G401 (cell line): ENCODE measurements at regions not wholly inside any gene's neighbourhood (a gene's known extent, or its start where the extent isn't known, plus 50 kb on each side); places are given as distances from the start of the nearest gene placed in this dataset.
"Not testable (repeated sequence)": the region's sequence is repeated elsewhere in the genome, so short reads cannot be mapped to it uniquely, and the experiment has no call there.

Experiments
- DNase-seq: peaks from one replicate; pipeline ENCODE4 v3.0.0-alpha.2; 2015; ENCODE audit warnings: low spot score
- in situ Hi-C: cut with HindIII; loops from 2 replicates; pipeline ENCODE4 v1.10.0; 2016; ENCODE audit warnings: low sequenced_read_pairs, mixed read lengths

GRCh38 chr2:7530001-7530400 lies 612.8 kb downstream of the RNF144A start:
- no peak for DNase-seq

DNA sequence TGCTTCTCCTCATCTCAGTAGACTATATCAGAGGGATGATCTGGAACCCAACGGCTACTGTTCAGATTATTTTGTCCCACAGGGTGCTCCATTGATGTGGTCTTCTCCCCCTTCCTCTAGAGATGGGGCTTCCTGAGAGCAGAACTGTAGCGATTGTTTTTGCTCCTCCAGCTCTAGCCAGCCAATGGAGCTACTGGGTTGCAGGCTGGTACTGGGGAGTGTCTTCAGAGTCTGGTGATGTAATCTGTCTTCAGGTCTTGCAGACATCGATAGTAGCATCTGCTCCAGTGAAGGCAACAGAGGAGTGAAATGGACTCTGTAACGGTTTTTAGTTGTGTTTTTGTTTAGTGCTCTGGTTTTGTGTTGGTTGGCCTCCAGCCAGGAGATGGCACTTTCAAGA lies 621.9 kb downstream of the RNF144A start:
- DNase-seq, result no peak
- in situ Hi-C loops, result no loop called here

More at GRCh38 chr2:7530001-7530400, 612.8 kb downstream of the RNF144A start:
- in situ Hi-C loops, result no loop called here

- in situ Hi-C loops, result no loop called here
- no peak for DNase-seq
These were observed 622.5 kb downstream of the RNF144A start for GRCh38 chr2:7539760-7540159.

- in situ Hi-C loops, result no loop called here
- no peak for DNase-seq
These were observed 635.8 kb downstream of the RNF144A start for GRCh38 chr2:7552825-7553570.

DNA sequence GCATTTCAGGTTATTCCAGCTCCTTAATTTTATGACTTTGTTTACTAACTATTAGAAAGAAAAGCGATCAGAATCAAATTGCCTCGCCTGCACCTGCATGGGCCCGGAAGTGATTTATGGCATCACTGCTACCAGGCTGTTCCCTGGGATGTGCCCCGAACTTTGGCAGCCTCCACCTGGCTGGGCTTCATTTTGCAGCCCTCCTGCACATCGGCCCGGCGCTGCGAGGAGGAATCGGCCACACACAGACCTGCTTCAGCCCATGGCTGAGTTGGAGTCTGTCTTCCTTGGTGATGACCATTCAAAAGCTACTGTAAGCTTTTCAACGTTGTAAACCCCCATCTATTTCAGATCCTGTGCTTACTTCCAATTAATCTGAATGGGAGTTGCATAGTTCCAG lies 638.0 kb downstream of the RNF144A start:
- in situ Hi-C loops, result no loop called here
- DNase-seq, result no peak

- in situ Hi-C loops, result no loop called here
- no peak for DNase-seq
These were observed 640.2 kb downstream of the RNF144A start for GRCh38 chr2:7557376-7557775.

DNA sequence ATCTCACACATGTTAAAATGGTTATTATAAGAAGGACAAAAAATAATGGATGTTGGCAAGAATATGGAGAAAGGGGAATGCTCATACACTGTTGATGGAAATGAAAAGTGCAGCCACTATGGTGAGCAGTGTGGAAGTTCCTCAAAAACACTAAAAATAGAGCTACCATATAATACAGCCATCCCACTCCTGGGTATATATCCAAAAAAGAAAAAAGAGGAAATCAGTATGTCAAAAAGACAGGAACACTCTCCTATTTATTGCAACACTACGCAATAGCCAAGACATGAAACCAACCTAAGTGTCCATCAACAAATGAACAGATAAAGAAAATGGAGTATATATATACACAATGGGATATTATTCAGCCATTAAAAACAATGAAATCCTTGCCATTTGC lies 642.6 kb downstream of the RNF144A start:
- no peak for DNase-seq
- in situ Hi-C loops, result no loop called here

- in situ Hi-C loops, result no loop called here
- DNase-seq, result no peak
These were observed 649.2 kb downstream of the RNF144A start for GRCh38 chr2:7566382-7566881.

GRCh38 chr2:7567116-7567515 lies 649.9 kb downstream of the RNF144A start:
- in situ Hi-C loops, result not testable (repeated sequence)

GRCh38 chr2:7567646-7568045 lies 650.4 kb downstream of the RNF144A start:
- no peak for DNase-seq
- in situ Hi-C loops, result no loop called here

More at GRCh38 chr2:7567116-7567515, 649.9 kb downstream of the RNF144A start:
- DNase-seq, result not testable (repeated sequence)

GRCh38 chr2:7570247-7570646 lies 653.0 kb downstream of the RNF144A start:
- in situ Hi-C loops, result no loop called here
- no peak for DNase-seq

- in situ Hi-C loops, result no loop called here
- DNase-seq, result no peak
These were observed 654.5 kb downstream of the RNF144A start for GRCh38 chr2:7571701-7572100.

- in situ Hi-C loops, result no loop called here
- peak; percentile 78 for DNase-seq
These were observed 655.2 kb downstream of the RNF144A start for GRCh38 chr2:7572450-7572849.

DNA sequence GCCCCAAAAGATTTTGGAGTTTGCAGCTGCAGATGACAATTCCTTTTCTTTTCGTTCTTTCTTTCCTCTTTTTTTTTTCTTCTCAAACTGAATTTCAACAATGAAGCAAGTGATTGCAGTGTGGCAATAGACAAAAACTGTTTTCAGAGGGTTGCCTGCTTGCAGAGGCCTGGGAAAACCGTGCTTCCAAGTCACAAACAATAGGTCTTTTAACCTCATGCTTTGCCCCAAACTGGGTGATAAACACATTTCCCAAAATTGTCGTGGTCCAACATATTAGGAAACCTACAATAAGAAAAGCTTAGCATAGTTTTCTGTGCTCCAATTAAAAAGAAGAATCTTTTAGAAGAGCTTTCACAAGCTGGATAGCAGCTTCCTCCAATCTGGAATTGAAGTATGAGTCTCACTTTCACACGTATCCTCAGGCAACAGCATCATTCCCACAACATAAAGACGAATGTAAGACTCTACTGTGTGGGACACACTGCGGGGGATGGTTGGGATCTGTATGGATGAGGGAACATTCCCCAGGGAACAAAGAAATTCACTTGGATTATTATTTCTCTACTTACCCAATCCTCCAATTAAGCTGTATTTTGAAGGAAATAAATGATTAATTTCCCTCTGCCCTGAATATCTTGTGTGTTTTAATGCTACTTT lies 656.1 kb downstream of the RNF144A start:
- DNase-seq, result no peak
- in situ Hi-C loops, result no loop called here

DNA sequence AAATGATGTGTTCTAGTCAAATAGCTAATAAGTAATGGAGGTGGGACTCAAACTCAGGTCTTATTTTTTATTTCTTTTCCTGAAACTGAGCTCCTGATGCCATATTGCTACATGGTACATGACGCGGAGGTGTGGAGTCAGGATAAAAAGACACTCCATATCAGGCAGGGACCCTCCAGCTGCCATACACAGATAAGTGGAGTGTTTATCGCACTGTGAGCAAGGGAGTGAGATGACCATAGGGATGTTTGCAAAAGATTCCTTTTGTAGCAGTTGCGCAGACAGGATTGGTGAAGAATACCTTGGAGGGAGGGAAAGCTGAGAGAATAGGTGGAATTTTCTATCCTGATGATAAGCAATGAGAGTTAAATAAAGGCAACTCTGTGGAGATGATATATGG lies 657.2 kb downstream of the RNF144A start:
- in situ Hi-C loops, result no loop called here
- no peak for DNase-seq

DNA sequence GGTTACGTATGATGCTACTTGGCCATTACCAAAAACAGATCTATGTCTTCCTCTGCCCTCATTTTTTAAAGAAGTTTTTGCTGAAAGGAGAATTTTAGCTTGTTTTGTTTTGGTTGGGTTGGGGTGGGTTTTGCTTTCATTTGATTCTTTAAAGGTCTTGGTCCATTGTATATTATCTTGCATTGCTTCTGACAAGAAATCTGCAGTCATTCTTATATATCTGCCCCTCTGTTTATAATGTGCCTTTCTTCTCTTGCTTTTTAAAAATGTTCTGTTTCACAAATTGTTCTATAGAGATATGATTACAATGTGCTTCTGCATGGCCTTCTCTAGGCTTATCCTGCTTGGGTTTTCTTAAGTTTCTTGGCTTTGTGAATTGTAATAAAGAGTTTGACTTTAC lies 660.6 kb downstream of the RNF144A start:
- no peak for DNase-seq
- in situ Hi-C loops, result no loop called here

- in situ Hi-C loops, result no loop called here
- DNase-seq, result no peak
These were observed 666.8 kb downstream of the RNF144A start for GRCh38 chr2:7584017-7584416.

GRCh38 chr2:7586898-7587297 lies 669.7 kb downstream of the RNF144A start:
- no peak for DNase-seq
- in situ Hi-C loops, result no loop called here

DNA sequence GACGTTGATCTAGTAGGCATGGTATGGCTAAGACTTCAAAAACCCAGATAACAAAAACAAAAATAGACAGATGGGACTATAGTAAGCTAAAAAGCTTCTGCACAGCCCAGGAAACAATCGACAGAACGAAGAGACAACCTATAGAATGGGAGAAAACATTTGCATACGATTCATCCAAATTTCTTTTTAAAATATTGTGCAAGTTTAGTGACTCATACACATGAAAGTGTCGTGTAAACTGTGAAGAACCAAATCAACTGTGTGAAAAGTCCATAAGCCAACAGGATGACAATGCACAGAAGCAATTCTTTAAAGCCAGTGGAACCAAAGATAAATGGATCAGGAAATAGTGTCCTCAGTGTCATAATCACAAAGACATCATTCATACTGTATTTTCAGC lies 671.1 kb downstream of the RNF144A start:
- no peak for DNase-seq
- in situ Hi-C loops, result no loop called here

- in situ Hi-C loops, result no loop called here
- no peak for DNase-seq
These were observed 675.5 kb downstream of the RNF144A start for GRCh38 chr2:7592618-7593140.
